NB4 (cell line): ENCODE measurements at regions not wholly inside any gene's neighbourhood (a gene's known extent, or its start where the extent isn't known, plus 50 kb on each side); places are given as distances from the start of the nearest gene placed in this dataset.

Experiments used
- MYC ChIP-seq: IDR thresholded peaks from 2 replicates; pipeline ENCODE4 v1.6.1; 2011; ENCODE audit warnings: low read depth, low read length
- POLR2A ChIP-seq: IDR thresholded peaks from 2 replicates; pipeline ENCODE4 v1.6.1; 2011; ENCODE audit warnings: mild to moderate bottlenecking; ENCODE audit not compliant: insufficient read length; ENCODE audit errors: extremely low read depth
- TF ChIP-seq, protein P1 (sequence below): IDR thresholded peaks from one replicate; pipeline ENCODE4 v1.5.1; 2012; ENCODE audit warnings: low read depth, low read length
- TF ChIP-seq, protein P2 (sequence below): IDR thresholded peaks from 2 replicates; pipeline ENCODE4 v1.6.1; 2011; ENCODE audit warnings: low read depth, low read length

DNA sequence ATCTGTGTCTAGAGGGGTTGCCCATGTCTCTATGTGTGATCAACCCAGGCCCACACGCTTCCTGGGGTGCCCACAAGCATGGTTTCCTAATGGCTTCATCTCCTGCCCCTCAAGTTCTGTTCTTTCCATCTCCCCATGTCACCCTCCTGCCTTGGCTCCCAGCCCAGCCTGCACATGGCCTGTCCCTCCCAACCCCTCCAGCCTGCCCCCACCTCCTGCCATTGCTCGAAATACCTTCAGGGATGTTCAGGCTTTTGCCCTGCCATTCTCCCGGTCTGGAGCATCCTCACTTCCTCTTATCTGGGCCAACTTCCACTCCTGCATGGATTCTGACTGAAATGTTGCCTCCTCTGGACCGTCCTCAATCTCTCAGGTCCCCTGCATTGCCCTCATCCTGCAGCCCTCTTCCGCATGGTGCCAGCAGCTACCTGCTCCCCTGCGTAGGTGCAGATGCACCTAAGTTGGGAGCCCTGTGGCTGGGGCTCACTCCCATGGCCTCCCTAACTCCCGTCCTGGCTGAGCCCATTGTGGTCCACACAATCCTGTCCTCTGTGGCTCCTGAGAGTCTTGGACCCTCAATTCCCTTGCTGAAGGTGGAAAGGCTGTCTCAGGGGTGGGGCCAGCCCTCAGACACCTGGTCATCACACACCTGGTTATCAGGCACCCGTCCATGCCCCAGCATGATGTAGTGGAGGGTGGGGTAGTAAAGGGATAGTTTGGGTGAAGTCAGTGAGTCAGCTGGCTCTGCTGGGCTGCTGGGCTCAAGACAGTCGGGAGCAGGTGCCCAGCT lies 152.1 kb downstream of the URI1 start:
- TF ChIP-seq, protein P1, sequence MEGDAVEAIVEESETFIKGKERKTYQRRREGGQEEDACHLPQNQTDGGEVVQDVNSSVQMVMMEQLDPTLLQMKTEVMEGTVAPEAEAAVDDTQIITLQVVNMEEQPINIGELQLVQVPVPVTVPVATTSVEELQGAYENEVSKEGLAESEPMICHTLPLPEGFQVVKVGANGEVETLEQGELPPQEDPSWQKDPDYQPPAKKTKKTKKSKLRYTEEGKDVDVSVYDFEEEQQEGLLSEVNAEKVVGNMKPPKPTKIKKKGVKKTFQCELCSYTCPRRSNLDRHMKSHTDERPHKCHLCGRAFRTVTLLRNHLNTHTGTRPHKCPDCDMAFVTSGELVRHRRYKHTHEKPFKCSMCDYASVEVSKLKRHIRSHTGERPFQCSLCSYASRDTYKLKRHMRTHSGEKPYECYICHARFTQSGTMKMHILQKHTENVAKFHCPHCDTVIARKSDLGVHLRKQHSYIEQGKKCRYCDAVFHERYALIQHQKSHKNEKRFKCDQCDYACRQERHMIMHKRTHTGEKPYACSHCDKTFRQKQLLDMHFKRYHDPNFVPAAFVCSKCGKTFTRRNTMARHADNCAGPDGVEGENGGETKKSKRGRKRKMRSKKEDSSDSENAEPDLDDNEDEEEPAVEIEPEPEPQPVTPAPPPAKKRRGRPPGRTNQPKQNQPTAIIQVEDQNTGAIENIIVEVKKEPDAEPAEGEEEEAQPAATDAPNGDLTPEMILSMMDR: no peak
- no peak for TF ChIP-seq POLR2A
- no peak for TF ChIP-seq MYC
- TF ChIP-seq, protein P2, sequence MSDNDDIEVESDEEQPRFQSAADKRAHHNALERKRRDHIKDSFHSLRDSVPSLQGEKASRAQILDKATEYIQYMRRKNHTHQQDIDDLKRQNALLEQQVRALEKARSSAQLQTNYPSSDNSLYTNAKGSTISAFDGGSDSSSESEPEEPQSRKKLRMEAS: no peak
